ENCODE measurements at regions not wholly inside any gene's neighbourhood (a gene's known extent, or its start where the extent isn't known, plus 50 kb on each side); places are given as distances from the start of the nearest gene placed in this dataset.
"Not testable (repeated sequence)": the region's sequence is repeated elsewhere in the genome, so short reads cannot be mapped to it uniquely, and the experiment has no call there.

- intact Hi-C loops (cut with micrococcal nuclease) = no loop called here
- TF ChIP-seq, protein P1, sequence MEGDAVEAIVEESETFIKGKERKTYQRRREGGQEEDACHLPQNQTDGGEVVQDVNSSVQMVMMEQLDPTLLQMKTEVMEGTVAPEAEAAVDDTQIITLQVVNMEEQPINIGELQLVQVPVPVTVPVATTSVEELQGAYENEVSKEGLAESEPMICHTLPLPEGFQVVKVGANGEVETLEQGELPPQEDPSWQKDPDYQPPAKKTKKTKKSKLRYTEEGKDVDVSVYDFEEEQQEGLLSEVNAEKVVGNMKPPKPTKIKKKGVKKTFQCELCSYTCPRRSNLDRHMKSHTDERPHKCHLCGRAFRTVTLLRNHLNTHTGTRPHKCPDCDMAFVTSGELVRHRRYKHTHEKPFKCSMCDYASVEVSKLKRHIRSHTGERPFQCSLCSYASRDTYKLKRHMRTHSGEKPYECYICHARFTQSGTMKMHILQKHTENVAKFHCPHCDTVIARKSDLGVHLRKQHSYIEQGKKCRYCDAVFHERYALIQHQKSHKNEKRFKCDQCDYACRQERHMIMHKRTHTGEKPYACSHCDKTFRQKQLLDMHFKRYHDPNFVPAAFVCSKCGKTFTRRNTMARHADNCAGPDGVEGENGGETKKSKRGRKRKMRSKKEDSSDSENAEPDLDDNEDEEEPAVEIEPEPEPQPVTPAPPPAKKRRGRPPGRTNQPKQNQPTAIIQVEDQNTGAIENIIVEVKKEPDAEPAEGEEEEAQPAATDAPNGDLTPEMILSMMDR (IDR thresholded peaks at IDR 0.05; ENCODE audit: borderline replicate concordance) = no peak
- peaks cover 17% of the 10 kb centered on the region for H3K27me3 ChIP-seq (ENCODE audit: low read depth)
- no peaks in the 10 kb centered on the region for H3K9me3 ChIP-seq (replicated peaks)
- H3K36me3 ChIP-seq = no peaks in the 10 kb centered on the region
- DNase-seq = no peak
- H3K4me3 ChIP-seq = no peak overlapping the region
- no peak overlapping the region for H3K27ac ChIP-seq (replicated peaks)
- H3K4me1 ChIP-seq = no peaks in the 10 kb centered on the region
Measured at GRCh38 chr18:14948163-14948540, 200.2 kb downstream of the ANKRD30B start.

DNA sequence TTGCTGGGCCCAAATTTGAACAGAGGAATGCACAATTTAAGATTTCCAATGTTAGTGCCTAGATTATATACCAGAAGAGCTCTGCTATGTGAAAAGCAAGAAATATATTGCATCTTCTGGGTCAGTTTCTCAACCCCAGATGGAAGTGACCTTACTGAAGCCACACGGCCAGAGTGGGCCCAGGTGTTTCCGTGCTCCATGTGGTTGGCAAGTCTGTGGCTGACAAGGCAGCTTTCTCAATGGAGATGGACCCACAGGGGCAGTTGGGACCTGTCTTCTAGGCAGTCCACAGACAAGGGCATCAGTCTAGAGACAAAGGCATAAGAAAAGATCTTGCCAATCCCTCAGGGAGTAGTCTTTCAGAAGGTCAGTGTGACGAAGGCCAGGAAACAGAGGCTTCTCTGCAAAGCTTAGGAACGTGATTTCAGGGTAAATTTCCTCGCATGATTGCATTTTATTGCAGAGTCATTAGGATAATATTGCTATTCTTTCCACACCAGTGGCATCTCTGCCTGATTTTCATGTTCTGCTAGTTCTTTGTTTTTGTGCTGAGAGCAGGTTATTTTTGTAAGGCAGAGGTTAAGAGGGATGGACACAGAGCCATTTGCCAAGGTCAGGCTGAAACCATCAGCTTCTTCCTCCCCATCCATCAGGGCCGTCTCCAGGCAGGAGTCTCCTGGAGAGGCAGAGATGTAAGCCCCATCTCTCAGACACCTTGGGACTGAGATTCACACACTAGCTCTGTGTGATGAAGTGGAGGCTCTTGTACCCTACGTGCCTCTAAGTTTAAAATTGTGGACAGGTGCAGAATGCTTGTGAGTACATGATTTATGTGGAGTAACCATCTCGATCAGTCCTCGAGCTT lies 202.1 kb downstream of the ANKRD30B start:
- H3K36me3 ChIP-seq = no peaks in the 10 kb centered on the region
- DNase-seq = no peak
- H3K27ac ChIP-seq (replicated peaks) = no peak overlapping the region
- H3K9me3 ChIP-seq (replicated peaks) = peaks cover 7% of the 10 kb centered on the region
- no peaks in the 10 kb centered on the region for H3K4me1 ChIP-seq
- TF ChIP-seq, protein P1 (IDR thresholded peaks at IDR 0.05; ENCODE audit: borderline replicate concordance) = no peak
- intact Hi-C loops (cut with micrococcal nuclease) = no loop called here
- H3K4me3 ChIP-seq = no peak overlapping the region
- H3K27me3 ChIP-seq (ENCODE audit: low read depth) = peaks cover 9% of the 10 kb centered on the region

DNA sequence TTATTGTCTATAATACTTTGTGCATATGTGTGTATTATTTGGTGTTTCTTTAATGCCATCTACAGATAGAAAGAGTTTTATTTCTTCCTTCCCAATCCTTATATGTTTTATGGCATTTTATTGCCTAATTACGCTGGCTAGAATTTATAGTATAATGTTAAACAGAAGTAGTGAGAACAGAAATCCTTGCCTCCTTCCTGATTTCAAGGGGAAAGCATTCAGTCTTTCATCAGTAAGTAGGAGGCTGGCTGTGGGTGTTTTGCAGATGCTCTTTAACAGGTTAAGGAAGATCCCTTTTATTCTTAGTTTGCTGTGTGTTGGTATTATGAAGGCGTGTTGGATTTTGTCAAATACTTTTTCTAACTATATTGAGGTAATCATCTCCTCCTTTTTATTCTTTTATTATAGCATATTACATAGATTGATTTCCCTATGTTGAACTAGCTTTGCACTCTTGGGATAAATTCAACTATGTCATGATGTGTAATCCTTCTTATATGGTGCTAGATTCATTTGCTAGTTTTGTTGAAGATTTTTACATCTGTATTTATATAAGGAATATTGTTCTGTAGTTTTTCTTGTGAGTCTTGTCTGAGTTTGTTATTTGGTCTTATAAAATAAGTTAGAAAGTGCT lies 204.6 kb downstream of the ANKRD30B start:
- H3K36me3 ChIP-seq; H3K27ac ChIP-seq (replicated peaks); intact Hi-C loops (cut with micrococcal nuclease); H3K4me1 ChIP-seq; H3K27me3 ChIP-seq (ENCODE audit: low read depth); H3K4me3 ChIP-seq; DNase-seq: not testable (repeated sequence)
- peaks cover 20% of the 10 kb centered on the region for H3K9me3 ChIP-seq (replicated peaks)

- Histone ChIP-seq H3K27ac (replicated peaks) (no peak overlapping the region), H3K4me3 (no peak overlapping the region), H3K27me3 (ENCODE audit: low read depth) (peaks cover 18% of the 10 kb centered on the region), H3K36me3 (no peaks in the 10 kb centered on the region), H3K4me1 (no peaks in the 10 kb centered on the region), H3K9me3 (replicated peaks) (peaks cover 20% of the 10 kb centered on the region)
- TF ChIP-seq, protein P1 (IDR thresholded peaks at IDR 0.05; ENCODE audit: borderline replicate concordance) = no peak
- no peak for DNase-seq
- intact Hi-C loops (cut with micrococcal nuclease) = no loop called here
Measured at GRCh38 chr18:14958701-14959100, 210.7 kb downstream of the ANKRD30B start.

- no peak for DNase-seq
Measured at GRCh38 chr18:14959550-14959949, 211.6 kb downstream of the ANKRD30B start.

More at GRCh38 chr18:14959550-14959949, 211.6 kb downstream of the ANKRD30B start:
- no peaks in the 10 kb centered on the region for H3K4me1 ChIP-seq
- TF ChIP-seq, protein P1 (IDR thresholded peaks at IDR 0.05; ENCODE audit: borderline replicate concordance) = no peak
- H3K27me3 ChIP-seq (ENCODE audit: low read depth) = peaks cover 18% of the 10 kb centered on the region
- intact Hi-C loops (cut with micrococcal nuclease) = no loop called here
- peaks cover 18% of the 10 kb centered on the region for H3K9me3 ChIP-seq (replicated peaks)
- H3K27ac ChIP-seq (replicated peaks) = no peak overlapping the region
- H3K36me3 ChIP-seq = no peaks in the 10 kb centered on the region
- no peak overlapping the region for H3K4me3 ChIP-seq
